RWPE1 (cell line): ENCODE measurements at regions not wholly inside any gene's neighbourhood (a gene's known extent, or its start where the extent isn't known, plus 50 kb on each side); places are given as distances from the start of the nearest gene placed in this dataset.

Experiments
- CTCF ChIA-PET: fragments of 350-600 bp; sonication (Branson Sonifier 250); formaldehyde crosslinking; extraction: SDS; loops from one replicate; lab custom pipeline; 2021; lab: Yijun Ruan, JAX
- POLR2A ChIA-PET: fragments of 400-600 bp; formaldehyde crosslinking; extraction: SDS; loops from one replicate; lab custom pipeline; 2020; ENCODE audit warnings: antibody characterized with exemption; ENCODE audit not compliant: low non-redundant PET; lab: Yijun Ruan, JAX
- DNase-seq: peaks from one replicate; pipeline ENCODE4 v3.0.0; 2012; ENCODE audit warnings: low spot score
- H3K27ac ChIP-seq: fragments of 450-650 bp; 2 replicates; pipeline ENCODE4 v1.5.1; 2017
- TF ChIP-seq, protein P1 (sequence below): fragments of 450-650 bp; conservative IDR thresholded peaks from 2 replicates; pipeline ENCODE4 v1.5.1; 2017; ENCODE audit warnings: low read depth, mild to moderate bottlenecking

DNA sequence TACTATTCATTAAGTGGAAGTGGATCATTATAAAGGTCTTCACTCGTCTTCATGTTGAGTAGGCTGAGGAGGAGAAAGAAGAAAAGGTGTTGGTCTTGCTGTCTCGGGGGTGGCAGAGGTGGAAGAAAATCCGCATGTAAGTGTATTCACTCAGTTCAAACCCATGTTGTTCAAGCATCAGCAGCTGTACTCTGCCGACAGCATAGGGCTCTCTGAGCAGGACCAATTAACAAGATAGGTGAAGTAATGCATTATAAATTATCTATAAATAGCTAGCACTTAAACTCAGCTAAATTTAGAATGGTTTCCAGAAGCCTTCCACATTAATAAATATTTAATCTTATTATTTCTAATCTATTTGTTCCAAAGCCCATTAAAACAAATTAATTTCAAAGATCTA is 116.8 kb downstream of the RGS2 start:
- POLR2A ChIA-PET, result no interaction called here
- DNase-seq, result no peak
- TF ChIP-seq, protein P1, sequence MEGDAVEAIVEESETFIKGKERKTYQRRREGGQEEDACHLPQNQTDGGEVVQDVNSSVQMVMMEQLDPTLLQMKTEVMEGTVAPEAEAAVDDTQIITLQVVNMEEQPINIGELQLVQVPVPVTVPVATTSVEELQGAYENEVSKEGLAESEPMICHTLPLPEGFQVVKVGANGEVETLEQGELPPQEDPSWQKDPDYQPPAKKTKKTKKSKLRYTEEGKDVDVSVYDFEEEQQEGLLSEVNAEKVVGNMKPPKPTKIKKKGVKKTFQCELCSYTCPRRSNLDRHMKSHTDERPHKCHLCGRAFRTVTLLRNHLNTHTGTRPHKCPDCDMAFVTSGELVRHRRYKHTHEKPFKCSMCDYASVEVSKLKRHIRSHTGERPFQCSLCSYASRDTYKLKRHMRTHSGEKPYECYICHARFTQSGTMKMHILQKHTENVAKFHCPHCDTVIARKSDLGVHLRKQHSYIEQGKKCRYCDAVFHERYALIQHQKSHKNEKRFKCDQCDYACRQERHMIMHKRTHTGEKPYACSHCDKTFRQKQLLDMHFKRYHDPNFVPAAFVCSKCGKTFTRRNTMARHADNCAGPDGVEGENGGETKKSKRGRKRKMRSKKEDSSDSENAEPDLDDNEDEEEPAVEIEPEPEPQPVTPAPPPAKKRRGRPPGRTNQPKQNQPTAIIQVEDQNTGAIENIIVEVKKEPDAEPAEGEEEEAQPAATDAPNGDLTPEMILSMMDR, result no peak
- H3K27ac ChIP-seq, result no peak overlapping the region
- CTCF ChIA-PET, result no interaction called here

DNA sequence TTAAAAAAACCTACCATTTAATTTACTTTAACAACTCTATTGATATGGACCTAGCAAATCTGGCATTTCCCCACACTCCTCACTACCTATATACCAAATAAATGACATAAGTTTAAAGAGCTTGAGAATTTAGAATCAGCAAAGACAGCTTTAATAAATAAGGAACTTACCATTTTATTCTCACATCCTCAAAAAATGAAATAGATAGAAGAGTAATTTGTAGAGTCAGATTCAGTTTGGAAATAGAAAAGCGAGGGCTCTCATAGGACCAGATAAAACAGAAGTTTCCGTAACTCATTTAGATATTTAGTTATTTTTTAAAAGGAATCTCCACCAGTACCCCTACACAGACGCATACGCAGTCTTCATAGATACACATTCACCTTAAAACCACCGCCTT is 117.9 kb downstream of the RGS2 start:
- no peak overlapping the region for H3K27ac ChIP-seq
- ChIA-PET CTCF (no interaction called here), POLR2A (interaction anchor here (0.6 kb wide), 1 partner anchor 859 kb away, joined by 3 read pairs; no protein-coding TSS in a partner anchor)
- TF ChIP-seq, protein P1, result no peak
- no peak for DNase-seq

DNA sequence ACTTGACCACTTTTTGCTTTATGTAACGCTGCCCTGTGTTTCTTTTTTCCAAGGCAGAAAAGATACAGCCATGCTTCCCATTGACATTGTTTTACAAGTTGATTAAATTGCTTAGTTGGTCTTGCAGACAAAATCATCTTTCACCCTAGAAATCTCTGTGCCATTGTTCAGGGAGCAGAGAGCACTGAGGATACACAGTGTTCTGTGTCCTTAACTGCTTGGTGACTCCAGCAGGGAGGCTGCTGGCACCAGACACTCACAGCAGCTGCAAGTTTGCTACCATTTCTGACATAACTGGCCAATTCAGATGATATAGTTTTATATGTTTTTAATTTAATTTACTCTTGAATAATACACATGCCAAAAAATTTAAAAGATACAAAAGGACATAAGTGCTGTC is 118.7 kb downstream of the RGS2 start:
- POLR2A ChIA-PET, result no interaction called here
- DNase-seq, result no peak
- TF ChIP-seq, protein P1, result no peak

DNA sequence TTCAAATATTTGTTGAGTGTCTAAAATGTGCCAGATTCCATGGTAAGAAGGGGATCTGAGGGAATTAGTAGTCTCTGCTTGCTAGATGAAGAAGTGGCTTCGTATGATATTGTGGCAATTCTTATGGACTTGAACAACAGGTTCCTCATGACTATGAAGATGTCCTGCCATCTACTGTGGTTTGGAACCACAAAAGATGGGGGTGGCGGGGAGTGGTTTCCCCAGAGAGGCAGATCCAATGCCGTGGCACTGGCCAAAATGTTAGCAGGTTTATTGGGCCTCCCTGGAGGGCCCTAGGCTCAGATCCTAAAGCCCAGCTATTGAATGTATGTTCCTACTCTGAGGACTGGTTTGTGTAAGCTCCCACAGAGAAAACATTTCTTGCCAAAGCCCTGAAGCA is 120.8 kb downstream of the RGS2 start:
- POLR2A ChIA-PET, result no interaction called here
- TF ChIP-seq, protein P1, result no peak
- no peak for DNase-seq
- CTCF ChIA-PET, result interaction anchor here (0.6 to 0.9 kb wide), 2 partner anchors 16 to 75 kb away, joined by 3 read pairs; no protein-coding TSS in a partner anchor
- no peak overlapping the region for H3K27ac ChIP-seq

More for the DNA sequence above, 118.7 kb downstream of the RGS2 start:
- H3K27ac ChIP-seq, result no peak overlapping the region
- CTCF ChIA-PET, result no interaction called here

DNA sequence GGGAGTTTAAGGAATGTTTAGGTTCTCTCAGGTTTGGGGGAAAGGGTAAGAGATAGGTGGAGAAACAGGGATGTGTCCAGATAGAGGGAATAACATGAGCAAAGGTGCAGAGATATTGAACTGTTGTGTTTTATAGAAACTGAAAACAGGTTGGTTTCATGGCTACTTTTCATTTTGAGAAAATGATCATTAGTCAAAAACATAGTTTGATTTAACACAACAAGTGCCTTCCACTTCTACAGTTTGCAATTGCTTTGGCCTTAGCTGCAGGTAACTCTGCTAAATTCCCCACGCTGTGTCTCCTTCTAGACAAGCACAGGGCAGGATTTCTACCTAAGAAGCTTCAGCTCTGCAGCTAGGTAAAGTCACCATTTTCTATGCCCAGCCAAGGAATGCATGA is 124.9 kb downstream of the RGS2 start:
- DNase-seq, result no peak
- POLR2A ChIA-PET, result no interaction called here
- H3K27ac ChIP-seq, result no peak overlapping the region
- TF ChIP-seq, protein P1, result no peak
- CTCF ChIA-PET, result interaction anchor here (0.5 to 0.7 kb wide), 3 partner anchors 47 to 671 kb away, joined by 3 to 4 read pairs (median 3); no protein-coding TSS in a partner anchor

DNA sequence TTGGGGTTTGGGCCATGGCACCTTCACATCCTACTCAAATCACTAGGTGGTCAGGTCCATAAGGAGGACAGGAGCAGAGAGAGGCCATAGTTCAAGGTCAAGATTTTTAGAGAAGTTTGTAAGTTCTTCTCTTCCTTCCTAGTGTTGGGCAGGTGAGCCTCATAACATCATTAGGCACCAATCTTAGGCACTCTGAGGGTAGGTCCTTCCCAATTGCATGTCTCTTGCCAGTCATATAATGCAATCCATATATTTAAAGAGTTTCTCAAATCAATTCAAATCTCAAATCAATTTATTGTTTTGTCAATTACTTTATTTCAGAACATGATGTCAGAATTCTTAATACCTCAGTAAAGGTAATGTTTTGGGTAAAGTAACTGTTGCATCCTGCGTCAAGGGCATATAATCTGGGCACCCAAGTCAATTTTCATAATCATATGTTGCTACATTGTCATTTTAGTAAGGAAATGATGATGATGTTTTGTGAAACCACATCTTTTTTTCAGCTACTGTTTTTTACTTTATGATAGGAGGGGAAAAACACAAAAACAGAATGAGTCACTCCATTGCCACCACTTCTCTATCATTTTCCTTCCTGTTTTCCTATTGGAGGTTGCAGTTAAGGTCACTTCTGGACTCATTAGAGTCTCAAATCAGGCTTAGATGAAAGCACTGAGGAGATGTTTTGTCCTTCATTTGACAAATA is 122.7 kb downstream of the UCHL5 start:
- ChIA-PET POLR2A (interaction anchor here (0.5 kb wide), 1 partner anchor 144 kb away, joined by 3 read pairs; no protein-coding TSS in a partner anchor), CTCF (no interaction called here)
- no peak for DNase-seq
- TF ChIP-seq, protein P1, result no peak
- H3K27ac ChIP-seq, result no peak overlapping the region
